ENCODE measurements at regions not wholly inside any gene's neighbourhood (a gene's known extent, or its start where the extent isn't known, plus 50 kb on each side); places are given as distances from the start of the nearest gene placed in this dataset.

GRCh38 chrX:125444659-125445058 lies 125.0 kb downstream of the TEX13C start (continued):
- TF ChIP-seq, protein P1, sequence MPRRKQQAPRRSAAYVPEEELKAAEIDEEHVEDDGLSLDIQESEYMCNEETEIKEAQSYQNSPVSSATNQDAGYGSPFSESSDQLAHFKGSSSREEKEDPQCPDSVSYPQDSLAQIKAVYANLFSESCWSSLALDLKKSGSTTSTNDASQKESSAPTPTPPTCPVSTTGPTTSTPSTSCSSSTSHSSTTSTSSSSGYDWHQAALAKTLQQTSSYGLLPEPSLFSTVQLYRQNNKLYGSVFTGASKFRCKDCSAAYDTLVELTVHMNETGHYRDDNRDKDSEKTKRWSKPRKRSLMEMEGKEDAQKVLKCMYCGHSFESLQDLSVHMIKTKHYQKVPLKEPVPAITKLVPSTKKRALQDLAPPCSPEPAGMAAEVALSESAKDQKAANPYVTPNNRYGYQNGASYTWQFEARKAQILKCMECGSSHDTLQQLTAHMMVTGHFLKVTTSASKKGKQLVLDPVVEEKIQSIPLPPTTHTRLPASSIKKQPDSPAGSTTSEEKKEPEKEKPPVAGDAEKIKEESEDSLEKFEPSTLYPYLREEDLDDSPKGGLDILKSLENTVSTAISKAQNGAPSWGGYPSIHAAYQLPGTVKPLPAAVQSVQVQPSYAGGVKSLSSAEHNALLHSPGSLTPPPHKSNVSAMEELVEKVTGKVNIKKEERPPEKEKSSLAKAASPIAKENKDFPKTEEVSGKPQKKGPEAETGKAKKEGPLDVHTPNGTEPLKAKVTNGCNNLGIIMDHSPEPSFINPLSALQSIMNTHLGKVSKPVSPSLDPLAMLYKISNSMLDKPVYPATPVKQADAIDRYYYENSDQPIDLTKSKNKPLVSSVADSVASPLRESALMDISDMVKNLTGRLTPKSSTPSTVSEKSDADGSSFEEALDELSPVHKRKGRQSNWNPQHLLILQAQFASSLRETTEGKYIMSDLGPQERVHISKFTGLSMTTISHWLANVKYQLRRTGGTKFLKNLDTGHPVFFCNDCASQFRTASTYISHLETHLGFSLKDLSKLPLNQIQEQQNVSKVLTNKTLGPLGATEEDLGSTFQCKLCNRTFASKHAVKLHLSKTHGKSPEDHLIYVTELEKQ (CRISPR knock-in tag; IDR thresholded peaks at IDR 0.05): no peak
- TF ChIP-seq IFI16 (CRISPR knock-in tag; IDR thresholded peaks at IDR 0.05) (no peak), MEIS2 (IDR thresholded peaks at IDR 0.05; ENCODE audit: partially characterized antibody) (peak; percentile 48), NCOR1 (IDR thresholded peaks at IDR 0.05) (no peak), ZNF445 (CRISPR knock-in tag; IDR thresholded peaks at IDR 0.05; ENCODE audit: low read depth) (no peak), NCOA2 (IDR thresholded peaks at IDR 0.05; ENCODE audit: partially characterized antibody in 2 of 2) (no peak), ARID2 (IDR thresholded peaks at IDR 0.05) (no peak), LEF1 (IDR thresholded peaks at IDR 0.05) (peak; percentile 50; the same call in 1 of the 2 replicates), RBBP5 (IDR thresholded peaks at IDR 0.05; ENCODE audit: borderline replicate concordance, insufficient read depth, low read length, poor library complexity, severe bottlenecking) (peak; percentile 24), ATF1 (CRISPR knock-in tag; IDR thresholded peaks at IDR 0.05) (no peak), ATF1 (tag; IDR thresholded peaks at IDR 0.05) (no peak), POLR2AphosphoS2 (IDR thresholded peaks at IDR 0.05; ENCODE audit: low read length) (no peak), RFX1 (IDR thresholded peaks at IDR 0.05) (peak; percentile 47), ZNF830 (CRISPR knock-in tag; IDR thresholded peaks at IDR 0.05) (no peak), PRDM10 (IDR thresholded peaks at IDR 0.05; ENCODE audit: partially characterized antibody) (peak; percentile 85), ZNF408 (CRISPR knock-in tag; IDR thresholded peaks at IDR 0.05; ENCODE audit: low read depth) (no peak), MAFG (tag; conservative IDR thresholded peaks at IDR 0.05) (peak; percentile 35; the same call in 1 of the 2 replicates), ZNF444 (CRISPR knock-in tag; IDR thresholded peaks at IDR 0.05) (no peak)
- TF ChIP-seq, protein P2, sequence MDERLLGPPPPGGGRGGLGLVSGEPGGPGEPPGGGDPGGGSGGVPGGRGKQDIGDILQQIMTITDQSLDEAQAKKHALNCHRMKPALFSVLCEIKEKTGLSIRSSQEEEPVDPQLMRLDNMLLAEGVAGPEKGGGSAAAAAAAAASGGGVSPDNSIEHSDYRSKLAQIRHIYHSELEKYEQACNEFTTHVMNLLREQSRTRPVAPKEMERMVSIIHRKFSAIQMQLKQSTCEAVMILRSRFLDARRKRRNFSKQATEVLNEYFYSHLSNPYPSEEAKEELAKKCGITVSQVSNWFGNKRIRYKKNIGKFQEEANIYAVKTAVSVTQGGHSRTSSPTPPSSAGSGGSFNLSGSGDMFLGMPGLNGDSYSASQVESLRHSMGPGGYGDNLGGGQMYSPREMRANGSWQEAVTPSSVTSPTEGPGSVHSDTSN (CRISPR knock-in tag; IDR thresholded peaks at IDR 0.05; ENCODE audit: low read depth): no peak
- TF ChIP-seq, protein P2 (tag; conservative IDR thresholded peaks at IDR 0.05; ENCODE audit: low read depth): peak; percentile 63
- TF ChIP-seq, protein P3, sequence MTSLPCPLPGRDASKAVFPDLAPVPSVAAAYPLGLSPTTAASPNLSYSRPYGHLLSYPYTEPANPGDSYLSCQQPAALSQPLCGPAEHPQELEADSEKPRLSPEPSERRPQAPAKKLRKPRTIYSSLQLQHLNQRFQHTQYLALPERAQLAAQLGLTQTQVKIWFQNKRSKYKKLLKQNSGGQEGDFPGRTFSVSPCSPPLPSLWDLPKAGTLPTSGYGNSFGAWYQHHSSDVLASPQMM (CRISPR knock-in tag; IDR thresholded peaks at IDR 0.05): no peak
